ENCODE measurements at regions not wholly inside any gene's neighbourhood (a gene's known extent, or its start where the extent isn't known, plus 50 kb on each side); places are given as distances from the start of the nearest gene placed in this dataset.

GRCh38 chr5:3100921-3101551 is 349.6 kb upstream of the IRX2 start:
- TF ChIP-seq POLR2A (IDR thresholded peaks at IDR 0.05) (no peak), CTCF (IDR thresholded peaks at IDR 0.05) (no peak)

Measured in thyroid gland (tissue), 4 donors.